ENCODE measurements at regions not wholly inside any gene's neighbourhood (a gene's known extent, or its start where the extent isn't known, plus 50 kb on each side); places are given as distances from the start of the nearest gene placed in this dataset.

DNA sequence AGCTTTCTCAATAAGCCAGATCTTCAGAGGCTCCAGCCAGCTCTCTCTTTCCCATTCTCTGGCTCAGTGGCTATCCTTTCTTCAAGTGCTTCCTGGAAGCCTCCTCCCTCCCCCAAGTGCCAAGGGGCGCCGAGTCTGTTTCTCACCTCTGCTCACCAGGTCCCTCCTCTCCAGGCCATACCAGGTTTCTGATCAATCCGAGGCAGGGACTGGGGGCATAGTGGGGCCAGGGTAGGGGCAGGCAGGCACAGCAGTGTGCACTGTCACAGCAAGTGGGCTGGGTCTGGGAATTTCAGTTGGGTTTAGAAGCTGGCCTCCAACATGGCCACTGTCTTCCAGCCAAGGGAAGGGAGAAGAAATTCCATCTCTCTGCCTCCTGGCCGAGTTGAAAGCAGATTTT lies 56.5 kb downstream of the NAV1 start:
- no peak overlapping the region for H3K4me3 ChIP-seq (replicated peaks; ENCODE audit: low read depth, low read length)
- no peak for DNase-seq (ENCODE audit: low read depth)

DNA sequence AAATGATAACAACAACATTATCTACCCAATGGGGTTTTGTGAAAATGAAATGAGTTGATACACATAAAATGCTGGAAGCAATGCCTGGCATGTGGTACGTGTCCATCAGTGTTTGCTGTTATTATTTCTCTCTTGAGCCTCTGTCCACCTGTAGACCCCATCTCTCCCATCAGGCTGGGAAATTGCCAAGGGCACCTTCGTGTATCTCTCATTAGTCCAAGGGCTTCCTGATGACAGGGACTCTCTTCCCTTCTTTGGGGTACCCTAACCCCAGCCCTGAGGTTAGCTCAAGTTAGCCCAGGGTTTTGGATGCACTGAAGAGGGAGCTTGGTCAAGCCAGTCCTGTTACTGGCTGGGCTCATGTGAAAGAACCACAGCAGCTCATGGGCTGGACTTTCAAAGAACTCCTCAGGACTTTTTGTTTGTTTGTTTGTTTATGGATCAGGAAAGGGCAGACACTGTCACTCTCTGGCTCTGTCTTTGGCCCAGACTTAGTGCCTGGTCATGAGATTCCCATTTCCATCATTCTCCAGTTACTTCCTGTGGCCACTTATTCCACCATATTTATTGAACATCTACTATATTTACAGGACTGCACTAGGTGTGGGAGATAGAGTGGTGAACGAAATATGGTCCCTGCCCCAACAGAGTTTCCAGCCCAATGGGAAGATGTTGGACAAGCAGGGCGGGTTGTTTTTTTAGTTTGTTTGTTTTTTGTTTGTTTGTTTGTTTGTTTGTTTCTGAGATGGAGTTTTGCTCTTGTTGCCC lies 57.4 kb downstream of the NAV1 start:
- H3K4me3 ChIP-seq (replicated peaks; ENCODE audit: low read depth, low read length), result no peak overlapping the region
- no peak for DNase-seq (ENCODE audit: low read depth)
- TF ChIP-seq, protein P1, sequence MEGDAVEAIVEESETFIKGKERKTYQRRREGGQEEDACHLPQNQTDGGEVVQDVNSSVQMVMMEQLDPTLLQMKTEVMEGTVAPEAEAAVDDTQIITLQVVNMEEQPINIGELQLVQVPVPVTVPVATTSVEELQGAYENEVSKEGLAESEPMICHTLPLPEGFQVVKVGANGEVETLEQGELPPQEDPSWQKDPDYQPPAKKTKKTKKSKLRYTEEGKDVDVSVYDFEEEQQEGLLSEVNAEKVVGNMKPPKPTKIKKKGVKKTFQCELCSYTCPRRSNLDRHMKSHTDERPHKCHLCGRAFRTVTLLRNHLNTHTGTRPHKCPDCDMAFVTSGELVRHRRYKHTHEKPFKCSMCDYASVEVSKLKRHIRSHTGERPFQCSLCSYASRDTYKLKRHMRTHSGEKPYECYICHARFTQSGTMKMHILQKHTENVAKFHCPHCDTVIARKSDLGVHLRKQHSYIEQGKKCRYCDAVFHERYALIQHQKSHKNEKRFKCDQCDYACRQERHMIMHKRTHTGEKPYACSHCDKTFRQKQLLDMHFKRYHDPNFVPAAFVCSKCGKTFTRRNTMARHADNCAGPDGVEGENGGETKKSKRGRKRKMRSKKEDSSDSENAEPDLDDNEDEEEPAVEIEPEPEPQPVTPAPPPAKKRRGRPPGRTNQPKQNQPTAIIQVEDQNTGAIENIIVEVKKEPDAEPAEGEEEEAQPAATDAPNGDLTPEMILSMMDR (IDR thresholded peaks at IDR 0.05; ENCODE audit: low read length, missing control alignments), result no peak

More for the DNA sequence above, 56.5 kb downstream of the NAV1 start:
- TF ChIP-seq, protein P1 (IDR thresholded peaks at IDR 0.05; ENCODE audit: low read length, missing control alignments), result no peak

DNA sequence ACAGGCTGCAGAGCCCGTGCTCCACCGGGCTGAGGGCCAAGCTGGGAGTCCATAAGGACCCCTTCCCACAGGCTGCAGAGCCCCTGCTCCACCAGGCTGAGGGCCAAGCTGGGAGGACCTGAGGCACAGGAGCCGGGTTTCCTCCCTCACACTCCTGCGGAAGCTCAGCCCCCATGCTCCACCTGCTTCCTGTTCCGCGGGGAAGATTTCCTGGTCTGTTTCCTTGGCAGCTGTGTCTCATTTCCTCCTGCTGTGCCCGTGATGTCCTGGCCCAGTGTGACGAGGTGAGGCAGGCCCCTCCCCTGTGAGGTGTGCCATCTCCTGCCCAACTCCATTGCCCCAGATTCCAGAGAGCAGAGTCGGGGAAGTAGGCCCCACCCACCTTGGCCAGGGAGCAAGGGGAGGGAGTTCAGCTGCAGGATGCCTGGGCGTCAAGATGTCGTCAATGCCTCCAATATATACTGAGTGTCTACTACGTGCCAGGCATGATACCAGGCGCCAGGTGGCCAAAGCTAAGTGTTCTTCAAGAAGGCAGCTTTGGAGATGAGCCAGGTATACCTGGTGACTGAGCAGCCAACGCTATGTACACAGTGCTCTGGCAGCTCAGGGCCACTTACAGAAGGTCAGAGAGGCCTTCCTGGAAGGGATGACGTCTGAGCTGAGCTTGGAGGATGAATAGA lies 58.8 kb downstream of the NAV1 start:
- DNase-seq (ENCODE audit: low read depth), result no peak
- no peak overlapping the region for H3K4me3 ChIP-seq (replicated peaks; ENCODE audit: low read depth, low read length)
- TF ChIP-seq, protein P1 (IDR thresholded peaks at IDR 0.05; ENCODE audit: low read length, missing control alignments), result no peak

DNA sequence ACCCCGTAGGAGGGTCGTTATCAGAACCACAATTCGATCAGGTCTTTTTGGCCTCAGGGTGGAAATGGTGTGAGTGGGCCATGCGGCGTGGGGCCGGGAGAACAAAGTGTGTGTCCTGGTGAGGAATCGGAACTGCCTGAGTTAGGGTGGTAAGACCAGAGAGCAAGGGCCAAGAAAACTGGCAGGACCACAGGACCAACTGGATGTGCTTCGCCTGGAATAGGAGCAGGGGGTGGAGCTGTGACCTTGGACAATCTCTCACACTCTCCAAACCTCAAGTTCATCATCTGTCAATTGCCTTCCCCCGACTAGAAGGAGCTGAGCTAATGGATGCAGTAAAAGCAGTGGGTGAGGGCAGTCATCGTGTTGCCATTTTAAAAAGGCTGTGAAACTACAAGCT lies 59.5 kb downstream of the NAV1 start:
- DNase-seq (ENCODE audit: low read depth), result no peak

DNA sequence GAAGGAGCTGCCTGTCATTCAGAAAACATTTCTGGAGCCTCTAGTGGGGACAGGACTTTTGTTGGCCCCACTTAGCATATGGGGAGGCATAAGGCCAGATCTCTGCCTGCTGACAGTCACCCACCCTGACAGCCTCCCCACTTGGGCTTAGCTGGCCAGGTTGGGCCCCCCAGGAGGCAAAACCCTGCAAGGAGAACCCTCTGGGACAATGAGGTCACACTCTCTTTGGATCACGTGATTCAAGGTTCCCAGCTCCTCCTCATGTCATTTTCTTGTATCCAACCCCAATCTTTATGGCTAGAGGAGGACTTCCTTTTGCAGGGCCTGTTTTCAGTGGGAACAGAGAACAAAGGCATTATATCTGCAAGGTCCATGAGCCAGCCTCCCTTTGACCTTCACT lies 60.0 kb downstream of the NAV1 start:
- no peak for DNase-seq (ENCODE audit: low read depth)
- no peak overlapping the region for H3K4me3 ChIP-seq (replicated peaks; ENCODE audit: low read depth, low read length)
- TF ChIP-seq, protein P1 (IDR thresholded peaks at IDR 0.05; ENCODE audit: low read length, missing control alignments), result no peak

More for the DNA sequence above, 59.5 kb downstream of the NAV1 start:
- TF ChIP-seq, protein P1 (IDR thresholded peaks at IDR 0.05; ENCODE audit: low read length, missing control alignments), result no peak
- no peak overlapping the region for H3K4me3 ChIP-seq (replicated peaks; ENCODE audit: low read depth, low read length)

DNA sequence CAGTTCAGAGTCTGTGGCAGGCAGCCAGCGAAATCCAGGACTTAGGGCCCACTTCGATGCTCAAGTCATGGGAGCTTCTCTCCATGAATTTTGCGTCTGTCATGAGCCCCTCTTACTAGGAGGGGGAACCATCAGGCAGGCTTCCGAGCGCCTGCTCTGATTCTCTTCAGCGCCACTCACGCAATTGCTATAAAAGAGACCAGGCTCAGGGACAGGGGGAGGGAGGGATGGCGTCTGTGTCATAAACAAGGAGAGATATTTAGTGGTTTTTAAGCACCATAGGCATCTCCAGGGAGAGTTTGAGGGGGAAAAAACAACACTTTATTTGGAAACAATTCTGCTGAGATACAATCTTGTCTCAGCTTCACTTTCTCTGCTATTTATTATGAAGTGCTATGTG lies 60.6 kb downstream of the NAV1 start:
- no peak overlapping the region for H3K4me3 ChIP-seq (replicated peaks; ENCODE audit: low read depth, low read length)
- TF ChIP-seq, protein P1 (IDR thresholded peaks at IDR 0.05; ENCODE audit: low read length, missing control alignments), result no peak
- no peak for DNase-seq (ENCODE audit: low read depth)
